IMR-90 (cell line): ENCODE measurements at regions not wholly inside any gene's neighbourhood (a gene's known extent, or its start where the extent isn't known, plus 50 kb on each side); places are given as distances from the start of the nearest gene placed in this dataset.

ENCODE experiments used
- ATAC-seq: fragments of 200-7000 bp; cut with Tn5 transposase; 2 replicates; pipeline ENCODE4 v1.9.1; 2020; ENCODE audit warnings: low read depth, mild to moderate bottlenecking, moderate library complexity
- BruUV-seq: library from RNA; stranded (reverse); fragments of 400-500 nt; replicated peaks from 2 replicates; lab custom pipeline; 2021; lab: Mats Ljungman, UMichigan
- CTCF ChIA-PET: fragments of 300-600 bp; formaldehyde crosslinking; extraction: SDS; loops from one replicate; lab custom pipeline; 2021; ENCODE audit warnings: antibody characterized with exemption; lab: Yijun Ruan, JAX
- POLR2A ChIA-PET: fragments of 300-600 bp; sonication (Branson Sonifier 250); formaldehyde crosslinking; loops from one replicate; lab custom pipeline; 2022; ENCODE audit warnings: antibody characterized with exemption; ENCODE audit not compliant: unreplicated experiment; lab: Charles Lee
- DNase-seq: peaks from one replicate; pipeline ENCODE4 v3.0.0; 2013
- H2AFZ ChIP-seq: replicated peaks from 2 replicates; pipeline ENCODE3; 2013; ENCODE audit warnings: low read length, mild to moderate bottlenecking; ENCODE audit not compliant: poor library complexity
- H2AK5ac ChIP-seq: 2 replicates; pipeline ENCODE4 v1.6.1; 2013; ENCODE audit warnings: low read depth, low read length, inconsistent platforms
- H2AK9ac ChIP-seq: replicated peaks from 2 replicates; pipeline ENCODE3; 2013; ENCODE audit warnings: mild to moderate bottlenecking, low read depth, low read length, moderate library complexity; ENCODE audit not compliant: poor library complexity
- H2BK120ac ChIP-seq: 2 replicates; pipeline ENCODE4 v1.6.1; 2013; ENCODE audit warnings: low read depth, low read length, inconsistent platforms
- H2BK15ac ChIP-seq: 3 replicates; pipeline ENCODE4 v1.6.1; 2013; ENCODE audit warnings: low read depth, low read length, inconsistent platforms
- H2BK20ac ChIP-seq: 2 replicates; pipeline ENCODE4 v1.6.1; 2013; ENCODE audit warnings: low read depth, mild to moderate bottlenecking, inconsistent platforms, low read length, moderate library complexity
- H2BK5ac ChIP-seq: 2 replicates; pipeline ENCODE4 v1.6.1; 2013; ENCODE audit warnings: mild to moderate bottlenecking, low read depth, low read length, inconsistent platforms; ENCODE audit not compliant: poor library complexity, severe bottlenecking
- H3K14ac ChIP-seq: replicated peaks from 2 replicates; pipeline ENCODE4 v1.6.1; 2013; ENCODE audit warnings: low read depth, low read length, inconsistent platforms
- H3K18ac ChIP-seq: 2 replicates; pipeline ENCODE4 v1.6.1; 2013; ENCODE audit warnings: low read depth, low read length, control low read depth
- H3K23ac ChIP-seq: 2 replicates; pipeline ENCODE4 v1.6.1; 2013; ENCODE audit warnings: low read depth, low read length, inconsistent platforms
- H3K27ac ChIP-seq: 2 replicates; pipeline ENCODE4 v1.5.1; 2013; ENCODE audit warnings: mild to moderate bottlenecking, control low read depth, low read length; ENCODE audit not compliant: insufficient read depth
- H3K27me3 ChIP-seq: 2 replicates; pipeline ENCODE4 v1.6.1; 2013; ENCODE audit warnings: low read length; ENCODE audit not compliant: control insufficient read depth, insufficient read depth
- H3K36me3 ChIP-seq: 2 replicates; pipeline ENCODE4 v1.6.1; 2013; ENCODE audit warnings: low read length, mixed read lengths; ENCODE audit not compliant: control insufficient read depth, insufficient read depth
- H3K4ac ChIP-seq: 2 replicates; pipeline ENCODE4 v1.6.1; 2013; ENCODE audit warnings: low read depth, low read length, inconsistent platforms
- H3K4me1 ChIP-seq: 2 replicates; pipeline ENCODE4 v1.6.1; 2013; ENCODE audit warnings: low read length, mixed read lengths; ENCODE audit not compliant: control insufficient read depth, insufficient read depth
- H3K4me2 ChIP-seq: 2 replicates; pipeline ENCODE4 v1.6.1; 2013; ENCODE audit warnings: low read depth, mild to moderate bottlenecking, control low read depth, low read length, moderate library complexity
- H3K4me3 ChIP-seq: 2 replicates; pipeline ENCODE4 v1.5.1; 2013; ENCODE audit warnings: low read depth, mild to moderate bottlenecking, control low read depth, low read length, moderate library complexity; ENCODE audit not compliant: insufficient read depth
- H3K56ac ChIP-seq: 2 replicates; pipeline ENCODE4 v1.6.1; 2013; ENCODE audit warnings: low read length, inconsistent platforms; ENCODE audit not compliant: insufficient read depth; ENCODE audit errors: extremely low read depth
- H3K79me1 ChIP-seq, 2 experiments: 2 replicates each; pipeline ENCODE4 v1.6.1; 2013; ENCODE audit warnings: low read length in 2 of 2, inconsistent platforms in 1 of 2, low read depth in 1 of 2
- H3K9ac ChIP-seq: 2 replicates; pipeline ENCODE4 v1.6.1; 2013; ENCODE audit warnings: low read depth, low read length, control low read depth
- H3K9me1 ChIP-seq: 2 replicates; pipeline ENCODE4 v1.6.1; 2013; ENCODE audit warnings: low read length, inconsistent platforms; ENCODE audit not compliant: insufficient read depth
- H3K9me3 ChIP-seq: 2 replicates; pipeline ENCODE4 v1.6.1; 2013; ENCODE audit warnings: low read length; ENCODE audit not compliant: control insufficient read depth, insufficient read depth
- H4K20me1 ChIP-seq: 2 replicates; pipeline ENCODE4 v1.6.1; 2013; ENCODE audit warnings: low read length, inconsistent platforms; ENCODE audit not compliant: insufficient read depth
- H4K5ac ChIP-seq: 2 replicates; pipeline ENCODE4 v1.6.1; 2013; ENCODE audit warnings: mild to moderate bottlenecking, low read depth, low read length, control low read depth
- H4K8ac ChIP-seq, 2 experiments: 2 replicates each; pipeline ENCODE4 v1.6.1; 2013; ENCODE audit warnings: low read depth in 2 of 2, low read length in 2 of 2, control low read depth in 1 of 2, inconsistent platforms in 1 of 2
- H4K91ac ChIP-seq: 2 replicates; pipeline ENCODE4 v1.6.1; 2013; ENCODE audit warnings: low read depth, low read length, inconsistent platforms; ENCODE audit not compliant: insufficient read depth
- BHLHE40 ChIP-seq: fragments of 150-350 bp; IDR thresholded peaks from 2 replicates; pipeline ENCODE4 v1.6.1; 2016; ENCODE audit warnings: mild to moderate bottlenecking, low read depth, low read length
- CHD1 ChIP-seq: IDR thresholded peaks from 2 replicates; pipeline ENCODE4 v1.6.1; 2012; ENCODE audit warnings: low read depth, low read length, improper control_type of control experiment
- MAFK ChIP-seq: IDR thresholded peaks from 2 replicates; pipeline ENCODE4 v1.6.1; 2012; ENCODE audit warnings: low read depth, low read length, improper control_type of control experiment
- MAZ ChIP-seq: IDR thresholded peaks from 2 replicates; pipeline ENCODE4 v1.6.1; 2012; ENCODE audit warnings: low read depth, mild to moderate bottlenecking, low read length, improper control_type of control experiment, moderate library complexity, borderline replicate concordance
- MXI1 ChIP-seq: IDR thresholded peaks from 2 replicates; pipeline ENCODE4 v1.6.1; 2012; ENCODE audit warnings: low read depth, mild to moderate bottlenecking, low read length, moderate library complexity, borderline replicate concordance
- RAD21 ChIP-seq: IDR thresholded peaks from 2 replicates; pipeline ENCODE4 v1.6.1; 2012; ENCODE audit warnings: low read length, improper control_type of control experiment
- WGBS, 2 experiments: methylation state at CpG; one replicate each; pipeline versions ENCODE4 v1.1.5 to v1.1.7; 2013; ENCODE audit warnings: missing lambda C conversion rate in 2 of 2; ENCODE audit not compliant: insufficient read length in 1 of 2; ENCODE audit errors: extremely low coverage in 2 of 2; 5-methylcytosine and 5-hydroxymethylcytosine counted together
- dilution Hi-C: fragments of 300-500 bp; cut with HindIII; formaldehyde crosslinking; loops from one replicate; pipeline ENCODE4 v1.14.3; 2018; ENCODE audit warnings: low sequenced_read_pairs; ENCODE audit not compliant: unreplicated experiment
- in situ Hi-C: fragments of 300-500 bp; cut with MboI; formaldehyde crosslinking; loops from 3 replicates; pipeline ENCODE4 v1.14.3; 2019; ENCODE audit warnings: low sequenced_read_pairs, inconsistent platforms, mixed read lengths
- intact Hi-C: fragments of 100-400 bp; cut with micrococcal nuclease; formaldehyde crosslinking; loops from 2 replicates; pipeline ENCODE4 v1.10.0; 2022

- Histone ChIP-seq H3K14ac (no peak overlapping the region), H3K4ac (no peak overlapping the region), H3K4me3 (no peak overlapping the region), H2AK9ac (no peak overlapping the region), H2AFZ (no peak overlapping the region), H2BK120ac (no peak overlapping the region), H3K79me1 (no peaks in the 10 kb centered on the region), H2AK5ac (no peak overlapping the region), H3K9me1 (no peaks in the 10 kb centered on the region), H4K91ac (no peak overlapping the region), H4K20me1 (no peaks in the 10 kb centered on the region), H3K36me3 (no peaks in the 10 kb centered on the region), H3K4me1 (no peaks in the 10 kb centered on the region), H3K27me3 (no peaks in the 10 kb centered on the region; the same call in 1 of the 2 replicates), H2BK5ac (no peak overlapping the region), H3K23ac (no peak overlapping the region), H3K27ac (no peak overlapping the region), H3K18ac (no peak overlapping the region), H4K8ac (no peak overlapping the region), H3K56ac (no peak overlapping the region), H2BK15ac (no peak overlapping the region), H3K9me3 (peaks cover 6% of the 10 kb centered on the region; the same call in 1 of the 2 replicates), H4K5ac (no peak overlapping the region), H3K9ac (no peak overlapping the region), H3K4me2 (no peak overlapping the region), H2BK20ac (no peak overlapping the region)
- in situ Hi-C loops, result no loop called here
- ATAC-seq (no peak), DNase-seq (no peak)
- dilution Hi-C loops, result no loop called here
- ChIA-PET CTCF (no interaction called here), POLR2A (no interaction called here)
- WGBS, 2 experiments, result 40% methylated on average over 1 of the region's 4 CpGs; no CpG with 5 or more reads in 1 of the 2 experiments
- intact Hi-C loops, result no loop called here
- no peak for TF ChIP-seq CHD1
- TF ChIP-seq MAZ, result no peak
- TF ChIP-seq MAFK, result no peak
- no peak for TF ChIP-seq MXI1
- no peak for TF ChIP-seq BHLHE40
- TF ChIP-seq RAD21, result no peak
- BruUV-seq, result no TSS peak
Observed at GRCh38 chr10:117942226-117942625, 104.5 kb downstream of the RAB11FIP2 start.
